SK-N-SH (cell line): ENCODE measurements at regions not wholly inside any gene's neighbourhood (a gene's known extent, or its start where the extent isn't known, plus 50 kb on each side); places are given as distances from the start of the nearest gene placed in this dataset.

Experiments
- CTCF ChIA-PET: fragments of 300-600, 350-600 bp; formaldehyde crosslinking; extraction: SDS; loops from one replicate; lab custom pipeline; 2021; lab: Yijun Ruan, JAX
- POLR2A ChIA-PET: fragments of 350-600 bp; sonication (Branson Sonifier 250); formaldehyde crosslinking; extraction: SDS; loops from one replicate; lab custom pipeline; 2020; ENCODE audit warnings: antibody characterized with exemption, inconsistent platforms; lab: Yijun Ruan, JAX
- DNase-seq: peaks from one replicate; pipeline ENCODE4 v3.0.0; 2012
- H2AFZ ChIP-seq: fragments of 200-600 bp; sonication (generic); 2 replicates; pipeline ENCODE4 v1.8.1; 2016; ENCODE audit warnings: antibody characterized with exemption, mild to moderate bottlenecking, low read depth
- H3F3A ChIP-seq: fragments of 200-600 bp; sonication (generic); replicated peaks from 2 replicates; pipeline ENCODE3; 2016; ENCODE audit warnings: antibody characterized with exemption, mild to moderate bottlenecking; ENCODE audit not compliant: insufficient read depth
- H3K27ac ChIP-seq, 2 experiments: fragments of 200-500 bp in 1 of 2; fragments of 200-600 bp in 1 of 2; sonication (Bioruptor generic) in 1 of 2; sonication (generic), shearing (Covaris generic) in 1 of 2; 2 replicates each; pipeline versions ENCODE4 v1.5.1 to v1.6.1; 2014 to 2016; ENCODE audit warnings: low read depth in 2 of 2, inconsistent platforms in 1 of 2, low read length in 1 of 2, mild to moderate bottlenecking in 1 of 2, mixed read lengths in 1 of 2
- H3K27me3 ChIP-seq: fragments of 200-600 bp; sonication (generic), shearing (Covaris generic); 2 replicates; pipeline ENCODE4 v1.6.1; 2016; ENCODE audit warnings: mixed run types; ENCODE audit not compliant: insufficient read depth
- H3K36me3 ChIP-seq, 2 experiments: fragments of 200-500 bp in 1 of 2; fragments of 200-600 bp in 1 of 2; sonication (Bioruptor generic) in 1 of 2; sonication (generic) in 1 of 2; replicated peaks in 1 of 2; 2 replicates each; pipeline versions ENCODE3 to v1.5.1; 2014 to 2016; ENCODE audit warnings: low read length in 1 of 2, mild to moderate bottlenecking in 1 of 2; ENCODE audit not compliant: insufficient read depth in 2 of 2, control insufficient read depth in 1 of 2
- H3K4me1 ChIP-seq, 2 experiments: fragments of 200-500 bp in 1 of 2; fragments of 200-600 bp in 1 of 2; sonication (Bioruptor generic) in 1 of 2; sonication (generic), shearing (Covaris generic) in 1 of 2; 2 replicates each; pipeline versions ENCODE4 v1.5.1 to v1.6.1; 2014 to 2016; ENCODE audit warnings: low read depth in 1 of 2, low read length in 1 of 2, mixed run types in 1 of 2; ENCODE audit not compliant: insufficient read depth in 2 of 2, control insufficient read depth in 1 of 2
- H3K4me2 ChIP-seq: fragments of 200-600 bp; sonication (generic), shearing (Covaris generic); 2 replicates; pipeline ENCODE4 v1.6.1; 2017; ENCODE audit warnings: mixed run types
- H3K4me3 ChIP-seq, 2 experiments: fragments of 200-500 bp in 1 of 2; fragments of 200-600 bp in 1 of 2; sonication (Bioruptor generic) in 1 of 2; sonication (generic), shearing (Covaris generic) in 1 of 2; 2 replicates each; pipeline versions ENCODE4 v1.5.1 to v1.8.1; 2014 to 2016; ENCODE audit warnings: low read depth in 2 of 2, inconsistent platforms in 1 of 2, low read length in 1 of 2, mild to moderate bottlenecking in 1 of 2, mixed read lengths in 1 of 2, moderate library complexity in 1 of 2
- H3K79me2 ChIP-seq: fragments of 200-600 bp; sonication (generic); 2 replicates; pipeline ENCODE4 v1.8.1; 2017; ENCODE audit warnings: mild to moderate bottlenecking; ENCODE audit not compliant: insufficient read depth
- H3K9ac ChIP-seq: fragments of 200-600 bp; sonication (generic); 2 replicates; pipeline ENCODE4 v1.6.1; 2017; ENCODE audit warnings: mixed run types
- H3K9me2 ChIP-seq: fragments of 200-600 bp; sonication (generic); 2 replicates; pipeline ENCODE4 v1.6.1; 2017; ENCODE audit warnings: mixed run types
- H3K9me3 ChIP-seq: fragments of 200-600 bp; sonication (generic); 2 replicates; pipeline ENCODE4 v1.6.1; 2017; ENCODE audit warnings: mixed run types, mild to moderate bottlenecking, moderate library complexity
- H4K20me1 ChIP-seq: fragments of 200-600 bp; sonication (generic); 2 replicates; pipeline ENCODE4 v1.6.1; 2017; ENCODE audit warnings: mild to moderate bottlenecking, mixed run types; ENCODE audit not compliant: insufficient read depth
- ELF1 ChIP-seq: IDR thresholded peaks from 2 replicates; pipeline ENCODE4 v1.4.0; 2012
- EP300 ChIP-seq, 2 experiments: IDR thresholded peaks; 2 replicates each; pipeline versions ENCODE4 v1.4.0 to v1.6.1; 2012; ENCODE audit warnings: borderline replicate concordance in 1 of 2, low read depth in 1 of 2, low read length in 1 of 2
- EZH2phosphoT487 ChIP-seq: fragments of 200-600 bp; sonication (generic); IDR thresholded peaks from 2 replicates; pipeline ENCODE4 v1.6.1; 2017; ENCODE audit warnings: low read depth, mixed run types, mild to moderate bottlenecking, antibody characterized with exemption, moderate library complexity, borderline replicate concordance
- FOXJ3 ChIP-seq: sonication (generic); formaldehyde crosslinking; IDR thresholded peaks from 2 replicates; pipeline ENCODE4 v1.5.1; 2020; ENCODE audit warnings: mild to moderate bottlenecking, missing genetic modification reagents
- FOXM1 ChIP-seq: IDR thresholded peaks from 2 replicates; pipeline ENCODE4 v1.4.0; 2012; ENCODE audit warnings: low read depth, mild to moderate bottlenecking
- GABPA ChIP-seq: IDR thresholded peaks from 2 replicates; pipeline ENCODE4 v1.4.0; 2012; ENCODE audit warnings: low read depth, mild to moderate bottlenecking
- MXI1 ChIP-seq: IDR thresholded peaks from 2 replicates; pipeline ENCODE4 v1.6.1; 2012; ENCODE audit warnings: mild to moderate bottlenecking, low read depth, low read length, improper control_type of control experiment
- PBX3 ChIP-seq: IDR thresholded peaks from 2 replicates; pipeline ENCODE4; 2012
- RAD21 ChIP-seq: IDR thresholded peaks from 2 replicates; pipeline ENCODE4 v1.6.1; 2012; ENCODE audit warnings: mild to moderate bottlenecking, low read length
- REST ChIP-seq: IDR thresholded peaks from 2 replicates; pipeline ENCODE4 v1.6.1; 2012; ENCODE audit warnings: mild to moderate bottlenecking, low read depth, low read length, moderate library complexity
- RXRA ChIP-seq: IDR thresholded peaks from 2 replicates; pipeline ENCODE4 v1.4.0; 2012; ENCODE audit warnings: low read depth, mild to moderate bottlenecking, borderline replicate concordance
- SIN3A ChIP-seq: IDR thresholded peaks from 2 replicates; pipeline ENCODE4 v1.6.1; 2012; ENCODE audit warnings: low read depth, mild to moderate bottlenecking, low read length, moderate library complexity, borderline replicate concordance
- TAF1 ChIP-seq: IDR thresholded peaks from 2 replicates; pipeline ENCODE4 v1.6.1; 2012; ENCODE audit warnings: low read depth, mild to moderate bottlenecking, low read length, moderate library complexity, borderline replicate concordance
- TCF12 ChIP-seq: IDR thresholded peaks from 2 replicates; pipeline ENCODE4 v1.4.0; 2012
- TEAD4 ChIP-seq: IDR thresholded peaks from 2 replicates; pipeline ENCODE4 v1.4.0; 2012; ENCODE audit warnings: mild to moderate bottlenecking, borderline replicate concordance; ENCODE audit not compliant: insufficient read depth
- USF2 ChIP-seq: fragments of 150-350 bp; IDR thresholded peaks from 2 replicates; pipeline ENCODE4 v1.6.1; 2017; ENCODE audit warnings: antibody characterized with exemption, low read length, low read depth, borderline replicate concordance
- WGBS: methylation state at CpG from one replicate; pipeline ENCODE4 v1.1.6; 2017; ENCODE audit warnings: low lambda C conversion rate; 5-methylcytosine and 5-hydroxymethylcytosine counted together
- TF ChIP-seq, protein P1 (sequence below): IDR thresholded peaks from 2 replicates; pipeline ENCODE4 v1.4.0; 2012; ENCODE audit warnings: low read depth, borderline replicate concordance

- Histone ChIP-seq H3K4me2 (no peak overlapping the region), H3K9ac (no peak overlapping the region), H3K79me2 (no peaks in the 10 kb centered on the region), H3K9me3 (no peaks in the 10 kb centered on the region), H3K27me3 (no peaks in the 10 kb centered on the region), H3K27ac (no peak overlapping the region), H3F3A (no peaks in the 10 kb centered on the region), H3K9me2 (no peaks in the 10 kb centered on the region), H2AFZ (no peak overlapping the region), H3K4me3 (no peak overlapping the region), H4K20me1 (no peaks in the 10 kb centered on the region), H3K4me1 (no peaks in the 10 kb centered on the region; a peak in 1 of 4 replicates), H3K36me3 (no peaks in the 10 kb centered on the region)
- TF ChIP-seq MXI1 (no peak), FOXM1 (no peak)
- no peak for DNase-seq
- CTCF ChIA-PET: no interaction called here
- POLR2A ChIA-PET: no interaction called here
These were observed 746.6 kb upstream of the ACO1 start for GRCh38 chr9:31637861-31638260.

DNA sequence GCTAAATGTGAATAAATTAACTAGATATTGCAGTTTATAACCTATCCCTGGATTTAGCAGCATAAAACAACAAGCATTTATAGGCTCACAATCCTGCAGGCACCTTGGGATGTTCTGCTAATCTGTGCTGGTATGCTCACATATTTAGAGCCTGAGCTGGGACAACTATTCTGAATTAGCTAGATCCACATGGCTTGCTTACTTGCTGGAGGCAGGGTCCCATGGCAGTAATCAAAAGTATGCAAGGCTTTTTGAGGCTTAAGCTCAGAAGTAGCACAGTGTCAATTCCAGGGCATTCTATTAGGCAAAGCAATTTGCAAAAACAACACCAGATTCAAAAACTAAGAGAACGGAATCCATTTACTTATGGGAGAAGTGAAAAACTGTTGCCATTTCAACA is 745.0 kb upstream of the ACO1 start:
- Histone ChIP-seq H3K27me3 (no peaks in the 10 kb centered on the region), H3K36me3 (no peaks in the 10 kb centered on the region), H3F3A (no peaks in the 10 kb centered on the region), H3K4me3 (no peak overlapping the region), H3K9me2 (no peaks in the 10 kb centered on the region), H3K9ac (no peak overlapping the region), H2AFZ (no peak overlapping the region), H3K4me2 (no peak overlapping the region), H3K79me2 (no peaks in the 10 kb centered on the region), H4K20me1 (no peaks in the 10 kb centered on the region), H3K4me1 (no peaks in the 10 kb centered on the region; a peak in 1 of 4 replicates), H3K27ac (no peak overlapping the region), H3K9me3 (no peaks in the 10 kb centered on the region)
- ChIA-PET POLR2A (no interaction called here), CTCF (no interaction called here)
- 52% methylated on average over 1 of the region's 1 CpG for WGBS
- no peak for DNase-seq
- no peak for TF ChIP-seq SIN3A
- TF ChIP-seq, protein P1, sequence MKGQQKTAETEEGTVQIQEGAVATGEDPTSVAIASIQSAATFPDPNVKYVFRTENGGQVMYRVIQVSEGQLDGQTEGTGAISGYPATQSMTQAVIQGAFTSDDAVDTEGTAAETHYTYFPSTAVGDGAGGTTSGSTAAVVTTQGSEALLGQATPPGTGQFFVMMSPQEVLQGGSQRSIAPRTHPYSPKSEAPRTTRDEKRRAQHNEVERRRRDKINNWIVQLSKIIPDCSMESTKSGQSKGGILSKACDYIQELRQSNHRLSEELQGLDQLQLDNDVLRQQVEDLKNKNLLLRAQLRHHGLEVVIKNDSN: no peak
- TF ChIP-seq TCF12: no peak

GRCh38 chr9:31669311-31669710 is 715.1 kb upstream of the ACO1 start:
- ChIA-PET CTCF (no interaction called here), POLR2A (no interaction called here)
- no peaks in the 10 kb centered on the region for H3F3A ChIP-seq
- no peak for TF ChIP-seq USF2
- TF ChIP-seq RAD21: no peak
- TF ChIP-seq FOXJ3: no peak
- no peak for TF ChIP-seq ELF1
- no peak for TF ChIP-seq PBX3
- no peak for TF ChIP-seq TEAD4
- no peak for TF ChIP-seq TAF1
- no peak for TF ChIP-seq EP300 (IDR thresholded peaks at IDR 0.05; ENCODE audit: borderline replicate concordance in 1 of 2, low read depth in 1 of 2, low read length in 1 of 2)
- no peak for TF ChIP-seq EZH2phosphoT487
- TF ChIP-seq REST: no peak
- no peak for TF ChIP-seq TCF12
- TF ChIP-seq RXRA: no peak
- TF ChIP-seq SIN3A: no peak
- no peak for TF ChIP-seq GABPA

More at GRCh38 chr9:31669311-31669710, 715.1 kb upstream of the ACO1 start:
- Histone ChIP-seq H3K9me2 (no peaks in the 10 kb centered on the region), H3K36me3 (no peaks in the 10 kb centered on the region), H3K27ac (no peak overlapping the region), H2AFZ (no peak overlapping the region), H3K9ac (no peak overlapping the region), H3K27me3 (no peaks in the 10 kb centered on the region), H3K79me2 (no peaks in the 10 kb centered on the region), H4K20me1 (no peaks in the 10 kb centered on the region), H3K4me3 (no peak overlapping the region), H3K9me3 (no peaks in the 10 kb centered on the region), H3K4me2 (no peak overlapping the region), H3K4me1 (no peaks in the 10 kb centered on the region)
- no peak for DNase-seq
- WGBS: 36% methylated on average over 3 of the region's 3 CpGs
